GM23338 (cell line): ENCODE measurements at regions not wholly inside any gene's neighbourhood (a gene's known extent, or its start where the extent isn't known, plus 50 kb on each side); places are given as distances from the start of the nearest gene placed in this dataset.

ENCODE experiments used
- CREB1 ChIP-seq: fragments of 250-450 bp; sonication (Bioruptor Pico); IDR thresholded peaks from 2 replicates; pipeline ENCODE4 v1.5.0; 2020; ENCODE audit warnings: low read depth, mild to moderate bottlenecking, moderate library complexity
- CTCF ChIP-seq, 2 experiments: fragments of 200-600 bp in 1 of 2; sonication (generic) in 1 of 2; conservative IDR thresholded peaks; 2 replicates each; pipeline versions ENCODE4 v1.5.1 to v1.6.1; 2016 to 2017; ENCODE audit warnings: antibody characterized with exemption in 2 of 2, low read depth in 2 of 2, mild to moderate bottlenecking in 2 of 2, moderate library complexity in 1 of 2
- ETS1 ChIP-seq: IDR thresholded peaks from 2 replicates; pipeline ENCODE4 v1.6.1; 2016; ENCODE audit warnings: antibody characterized with exemption
- EZH2 ChIP-seq: fragments of 200-600 bp; sonication (generic); IDR thresholded peaks from one replicate; pipeline ENCODE4 v1.8.0; 2017; ENCODE audit warnings: antibody characterized with exemption, mild to moderate bottlenecking, low read depth; ENCODE audit not compliant: unreplicated experiment
- EZH2phosphoT487 ChIP-seq: fragments of 200-600 bp; sonication (generic); IDR thresholded peaks from one replicate; pipeline ENCODE4 v1.8.1; 2018; ENCODE audit warnings: antibody characterized with exemption; ENCODE audit not compliant: unreplicated experiment
- JUNB ChIP-seq: IDR thresholded peaks from one replicate; pipeline ENCODE4 v1.6.1; 2016; ENCODE audit warnings: antibody characterized with exemption; ENCODE audit not compliant: unreplicated experiment
- NANOG ChIP-seq: IDR thresholded peaks from 2 replicates; pipeline ENCODE4 v1.6.1; 2016; ENCODE audit warnings: antibody characterized with exemption, borderline replicate concordance
- POLR2AphosphoS5 ChIP-seq: IDR thresholded peaks from 2 replicates; pipeline ENCODE4 v1.6.1; 2016; ENCODE audit warnings: antibody characterized with exemption, low read depth
- REST ChIP-seq: IDR thresholded peaks from one replicate; pipeline ENCODE4 v1.6.1; 2018; ENCODE audit warnings: antibody characterized with exemption; ENCODE audit not compliant: unreplicated experiment
- STAT1 ChIP-seq: IDR thresholded peaks from one replicate; pipeline ENCODE4 v1.6.1; 2016; ENCODE audit warnings: antibody characterized with exemption; ENCODE audit not compliant: unreplicated experiment
- ZNF114 ChIP-seq: fragments of 250-450 bp; sonication (Bioruptor Pico); IDR thresholded peaks from 2 replicates; pipeline ENCODE4 v1.5.0; 2020; ENCODE audit warnings: mild to moderate bottlenecking, moderate library complexity
- ZNF331 ChIP-seq: fragments of 250-450 bp; sonication (Bioruptor Pico); IDR thresholded peaks from 2 replicates; pipeline ENCODE4 v1.5.0; 2020; ENCODE audit warnings: low read depth, mild to moderate bottlenecking, moderate library complexity

GRCh38 chr2:194566907-194567660 is 1089.9 kb upstream of the SLC39A10 start:
- TF ChIP-seq CTCF (conservative IDR thresholded peaks at IDR 0.05; ENCODE audit: low read depth in 2 of 2) (no peak), CREB1 (CRISPR knock-in tag) (no peak), POLR2AphosphoS5 (no peak), EZH2phosphoT487 (no peak), STAT1 (no peak), EZH2 (no peak), REST (no peak), JUNB (no peak), ZNF114 (no peak), NANOG (no peak), ETS1 (no peak), ZNF331 (CRISPR knock-in tag) (no peak)
